ENCODE measurements at regions not wholly inside any gene's neighbourhood (a gene's known extent, or its start where the extent isn't known, plus 50 kb on each side); places are given as distances from the start of the nearest gene placed in this dataset.

DNA sequence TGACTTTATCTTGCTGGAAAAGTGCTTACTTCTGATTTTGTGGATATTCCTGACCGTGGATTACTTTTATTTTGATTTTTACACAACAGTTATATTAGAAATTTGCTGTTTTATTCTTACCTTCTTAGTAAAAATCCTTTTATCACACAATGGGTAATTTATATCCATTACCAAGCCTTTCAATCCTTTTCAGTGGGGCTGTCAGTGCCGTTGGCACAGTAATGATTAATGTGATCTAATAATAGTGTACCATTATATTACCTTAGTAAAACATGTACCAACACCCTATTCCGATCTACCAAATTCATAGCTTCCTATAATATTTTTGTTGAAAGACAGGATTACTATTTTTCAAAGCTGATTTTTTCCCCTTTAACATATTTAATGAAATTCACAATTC, 87.3 kb upstream of the ZNF536 start:
- TF ChIP-seq SALL2 (tag by site-specific recombination; IDR thresholded peaks at IDR 0.05; ENCODE audit: borderline replicate concordance) (no peak), ZNF701 (tag by site-specific recombination; IDR thresholded peaks at IDR 0.05) (no peak)
- TF ChIP-seq, protein P1, sequence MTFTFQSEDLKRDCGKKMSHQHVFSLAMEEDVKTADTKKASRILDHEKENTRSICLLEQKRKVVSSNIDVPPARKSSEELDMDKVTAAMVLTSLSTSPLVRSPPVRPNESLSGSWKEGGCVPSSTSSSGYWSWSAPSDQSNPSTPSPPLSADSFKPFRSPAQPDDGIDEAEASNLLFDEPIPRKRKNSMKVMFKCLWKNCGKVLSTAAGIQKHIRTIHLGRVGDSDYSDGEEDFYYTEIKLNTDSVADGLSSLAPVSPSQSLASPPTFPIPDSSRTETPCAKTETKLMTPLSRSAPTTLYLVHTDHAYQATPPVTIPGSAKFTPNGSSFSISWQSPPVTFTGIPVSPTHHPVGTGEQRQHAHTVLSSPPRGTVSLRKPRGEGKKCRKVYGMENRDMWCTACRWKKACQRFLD (tag by site-specific recombination; IDR thresholded peaks at IDR 0.05): no peak
- TF ChIP-seq, protein P2, sequence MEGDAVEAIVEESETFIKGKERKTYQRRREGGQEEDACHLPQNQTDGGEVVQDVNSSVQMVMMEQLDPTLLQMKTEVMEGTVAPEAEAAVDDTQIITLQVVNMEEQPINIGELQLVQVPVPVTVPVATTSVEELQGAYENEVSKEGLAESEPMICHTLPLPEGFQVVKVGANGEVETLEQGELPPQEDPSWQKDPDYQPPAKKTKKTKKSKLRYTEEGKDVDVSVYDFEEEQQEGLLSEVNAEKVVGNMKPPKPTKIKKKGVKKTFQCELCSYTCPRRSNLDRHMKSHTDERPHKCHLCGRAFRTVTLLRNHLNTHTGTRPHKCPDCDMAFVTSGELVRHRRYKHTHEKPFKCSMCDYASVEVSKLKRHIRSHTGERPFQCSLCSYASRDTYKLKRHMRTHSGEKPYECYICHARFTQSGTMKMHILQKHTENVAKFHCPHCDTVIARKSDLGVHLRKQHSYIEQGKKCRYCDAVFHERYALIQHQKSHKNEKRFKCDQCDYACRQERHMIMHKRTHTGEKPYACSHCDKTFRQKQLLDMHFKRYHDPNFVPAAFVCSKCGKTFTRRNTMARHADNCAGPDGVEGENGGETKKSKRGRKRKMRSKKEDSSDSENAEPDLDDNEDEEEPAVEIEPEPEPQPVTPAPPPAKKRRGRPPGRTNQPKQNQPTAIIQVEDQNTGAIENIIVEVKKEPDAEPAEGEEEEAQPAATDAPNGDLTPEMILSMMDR (tag by site-specific recombination; IDR thresholded peaks at IDR 0.05): no peak
- TF ChIP-seq, protein P3, sequence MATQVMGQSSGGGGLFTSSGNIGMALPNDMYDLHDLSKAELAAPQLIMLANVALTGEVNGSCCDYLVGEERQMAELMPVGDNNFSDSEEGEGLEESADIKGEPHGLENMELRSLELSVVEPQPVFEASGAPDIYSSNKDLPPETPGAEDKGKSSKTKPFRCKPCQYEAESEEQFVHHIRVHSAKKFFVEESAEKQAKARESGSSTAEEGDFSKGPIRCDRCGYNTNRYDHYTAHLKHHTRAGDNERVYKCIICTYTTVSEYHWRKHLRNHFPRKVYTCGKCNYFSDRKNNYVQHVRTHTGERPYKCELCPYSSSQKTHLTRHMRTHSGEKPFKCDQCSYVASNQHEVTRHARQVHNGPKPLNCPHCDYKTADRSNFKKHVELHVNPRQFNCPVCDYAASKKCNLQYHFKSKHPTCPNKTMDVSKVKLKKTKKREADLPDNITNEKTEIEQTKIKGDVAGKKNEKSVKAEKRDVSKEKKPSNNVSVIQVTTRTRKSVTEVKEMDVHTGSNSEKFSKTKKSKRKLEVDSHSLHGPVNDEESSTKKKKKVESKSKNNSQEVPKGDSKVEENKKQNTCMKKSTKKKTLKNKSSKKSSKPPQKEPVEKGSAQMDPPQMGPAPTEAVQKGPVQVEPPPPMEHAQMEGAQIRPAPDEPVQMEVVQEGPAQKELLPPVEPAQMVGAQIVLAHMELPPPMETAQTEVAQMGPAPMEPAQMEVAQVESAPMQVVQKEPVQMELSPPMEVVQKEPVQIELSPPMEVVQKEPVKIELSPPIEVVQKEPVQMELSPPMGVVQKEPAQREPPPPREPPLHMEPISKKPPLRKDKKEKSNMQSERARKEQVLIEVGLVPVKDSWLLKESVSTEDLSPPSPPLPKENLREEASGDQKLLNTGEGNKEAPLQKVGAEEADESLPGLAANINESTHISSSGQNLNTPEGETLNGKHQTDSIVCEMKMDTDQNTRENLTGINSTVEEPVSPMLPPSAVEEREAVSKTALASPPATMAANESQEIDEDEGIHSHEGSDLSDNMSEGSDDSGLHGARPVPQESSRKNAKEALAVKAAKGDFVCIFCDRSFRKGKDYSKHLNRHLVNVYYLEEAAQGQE (tag by site-specific recombination; IDR thresholded peaks at IDR 0.05): no peak
